ENCODE measurements at regions not wholly inside any gene's neighbourhood (a gene's known extent, or its start where the extent isn't known, plus 50 kb on each side); places are given as distances from the start of the nearest gene placed in this dataset.

DNA sequence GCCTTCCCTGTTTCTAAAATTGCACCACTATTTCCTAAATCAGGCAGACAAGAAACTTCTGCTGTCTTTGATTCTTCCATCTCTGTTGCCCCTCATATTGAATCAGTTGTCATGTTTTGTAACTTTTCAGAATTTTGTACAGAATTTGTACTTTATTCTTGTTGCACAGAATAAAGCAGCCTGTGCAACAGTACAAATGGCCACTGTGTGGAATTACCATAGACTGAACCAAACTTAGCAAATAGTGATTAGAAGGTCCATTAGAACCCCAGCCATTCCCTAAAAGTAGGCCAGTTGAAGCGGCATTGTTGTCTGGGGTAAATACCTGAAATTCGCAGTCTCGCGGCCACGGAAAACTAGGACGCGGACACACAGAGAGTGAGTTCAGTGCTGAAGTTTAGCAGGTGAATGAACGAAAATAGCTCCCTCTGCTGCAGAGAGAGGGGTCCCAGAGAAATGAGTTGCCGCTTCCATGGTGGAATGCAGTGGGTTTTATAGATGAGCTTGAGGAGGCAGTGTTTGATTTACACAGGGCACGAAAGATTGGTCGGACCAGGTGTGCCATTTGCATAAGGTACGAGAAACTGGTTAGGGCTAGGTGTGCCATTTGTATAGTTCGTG, 71.8 kb downstream of the C4orf33 start:
- no peak for FAIRE-seq
- no peak for DNase-seq (ENCODE audit: insufficient read length, low spot score)
- TF ChIP-seq POLR2A (IDR thresholded peaks at IDR 0.05; ENCODE audit: low read depth, low read length), result no peak

DNA sequence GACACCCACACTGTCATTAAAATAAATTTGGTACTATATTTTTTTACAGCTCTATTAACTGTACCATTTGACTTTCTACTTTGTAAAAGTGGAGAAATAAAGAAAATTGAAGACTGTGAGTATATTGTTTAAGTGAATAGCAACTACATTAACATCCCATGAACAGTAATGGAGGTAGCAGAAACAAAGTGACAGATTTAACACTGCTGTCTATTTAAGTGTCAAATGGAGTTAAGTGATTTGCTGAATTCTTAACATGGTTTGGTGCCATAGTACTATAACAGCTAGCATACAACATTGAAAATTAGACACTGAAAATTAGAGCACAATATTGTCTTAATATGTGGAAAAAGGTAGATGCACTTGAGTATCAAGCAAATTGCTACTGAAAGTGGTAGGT, 76.2 kb downstream of the C4orf33 start:
- DNase-seq (ENCODE audit: insufficient read length, low spot score), result no peak
- no peak for FAIRE-seq
- TF ChIP-seq POLR2A (IDR thresholded peaks at IDR 0.05; ENCODE audit: low read depth, low read length), result no peak

DNA sequence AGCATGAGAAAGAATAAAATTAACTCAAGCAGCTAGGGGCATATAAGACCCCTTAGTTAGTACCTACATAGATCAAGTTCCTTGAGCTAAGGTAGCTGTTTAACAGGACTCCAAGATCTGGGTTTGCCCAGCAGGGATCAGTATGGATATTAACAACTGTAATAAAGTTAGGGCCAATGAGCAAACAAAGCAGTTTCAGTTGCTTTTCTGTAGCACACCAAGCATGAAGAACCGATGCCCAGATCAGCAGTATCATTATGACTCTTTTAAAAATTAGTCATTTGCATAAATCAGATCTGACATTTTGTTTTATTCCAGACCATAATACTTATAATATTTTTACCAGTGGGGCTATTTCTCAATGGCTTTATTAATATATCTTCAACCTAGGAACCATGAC, 80.9 kb downstream of the C4orf33 start:
- FAIRE-seq, result no peak
- DNase-seq (ENCODE audit: insufficient read length, low spot score), result no peak
- no peak for TF ChIP-seq POLR2A (IDR thresholded peaks at IDR 0.05; ENCODE audit: low read depth, low read length)

DNA sequence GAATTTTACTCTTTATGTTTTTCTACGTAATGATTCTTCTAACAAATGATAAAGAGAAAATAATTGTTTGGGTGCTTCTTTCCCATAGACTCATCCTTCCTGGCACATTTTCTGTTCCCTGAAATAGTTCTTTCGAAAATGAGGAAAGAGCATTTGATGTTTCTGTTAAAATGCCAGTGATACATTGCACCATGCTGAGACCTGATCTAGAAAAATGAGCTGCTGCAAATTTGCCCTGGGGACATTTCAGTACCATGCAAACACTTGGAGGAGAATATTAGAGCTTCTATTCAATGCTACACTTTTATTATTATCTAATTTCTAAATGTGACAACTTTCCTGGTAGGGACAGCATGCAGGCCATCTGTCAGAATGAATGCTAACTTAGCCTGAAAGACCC, 83.3 kb downstream of the C4orf33 start:
- DNase-seq (ENCODE audit: insufficient read length, low spot score), result no peak
- FAIRE-seq, result no peak
- no peak for TF ChIP-seq POLR2A (IDR thresholded peaks at IDR 0.05; ENCODE audit: low read depth, low read length)

DNA sequence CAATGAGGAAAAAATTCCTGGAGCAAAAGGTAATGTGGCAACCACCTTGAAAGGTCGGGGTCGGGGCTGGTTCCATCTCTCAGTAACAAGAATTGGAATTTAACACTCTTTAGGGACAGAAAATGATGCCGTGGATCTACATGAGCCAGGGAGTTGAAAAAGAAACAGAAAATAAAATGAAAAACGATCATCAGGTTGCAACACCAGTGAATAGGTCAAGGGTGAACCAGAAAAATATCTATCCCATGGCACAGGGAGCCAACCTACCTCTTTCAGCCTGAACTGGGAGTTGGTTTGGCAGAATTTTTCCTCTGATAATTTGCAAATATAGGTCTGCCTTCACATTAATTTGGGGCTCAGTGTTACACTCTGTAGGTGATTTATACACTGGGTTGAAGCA, 93.7 kb downstream of the C4orf33 start:
- no peak for FAIRE-seq
- no peak for TF ChIP-seq POLR2A (IDR thresholded peaks at IDR 0.05; ENCODE audit: low read depth, low read length)
- no peak for DNase-seq (ENCODE audit: insufficient read length, low spot score)

- DNase-seq (ENCODE audit: insufficient read length, low spot score), result no peak
- no peak for FAIRE-seq
- no peak for TF ChIP-seq POLR2A (IDR thresholded peaks at IDR 0.05; ENCODE audit: low read depth, low read length)
Measured at GRCh38 chr4:129193357-129194100, 97.6 kb downstream of the C4orf33 start.

DNA sequence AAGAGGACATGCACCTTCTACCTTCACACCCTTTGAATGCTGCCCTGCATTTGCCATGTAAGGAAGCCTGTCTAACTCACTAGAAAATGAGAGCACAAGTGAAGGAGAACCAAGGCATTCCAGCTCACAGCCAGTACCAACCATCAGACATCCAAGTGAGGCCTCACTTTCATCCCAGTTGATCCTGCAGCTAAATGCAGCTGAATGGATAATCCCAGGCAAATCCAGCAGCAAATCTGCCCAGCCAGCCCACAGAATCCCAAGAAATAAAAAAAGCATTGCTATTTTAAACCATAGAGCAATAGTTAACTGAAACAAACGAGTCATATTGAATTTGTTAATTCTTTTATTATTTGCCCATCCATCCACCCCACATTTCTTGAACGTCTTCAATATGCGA, 112.5 kb downstream of the C4orf33 start:
- TF ChIP-seq POLR2A (IDR thresholded peaks at IDR 0.05; ENCODE audit: low read depth, low read length), result no peak
- no peak for DNase-seq (ENCODE audit: insufficient read length, low spot score)
- no peak for FAIRE-seq

GRCh38 chr4:129213692-129214091, 117.7 kb downstream of the C4orf33 start:
- FAIRE-seq (no peak), DNase-seq (ENCODE audit: insufficient read length, low spot score) (no peak)
- TF ChIP-seq POLR2A (IDR thresholded peaks at IDR 0.05; ENCODE audit: low read depth, low read length), result no peak

- DNase-seq (ENCODE audit: insufficient read length, low spot score), result no peak
- FAIRE-seq, result peak; percentile 27
Measured at GRCh38 chr4:129218360-129218759, 122.4 kb downstream of the C4orf33 start.

DNA sequence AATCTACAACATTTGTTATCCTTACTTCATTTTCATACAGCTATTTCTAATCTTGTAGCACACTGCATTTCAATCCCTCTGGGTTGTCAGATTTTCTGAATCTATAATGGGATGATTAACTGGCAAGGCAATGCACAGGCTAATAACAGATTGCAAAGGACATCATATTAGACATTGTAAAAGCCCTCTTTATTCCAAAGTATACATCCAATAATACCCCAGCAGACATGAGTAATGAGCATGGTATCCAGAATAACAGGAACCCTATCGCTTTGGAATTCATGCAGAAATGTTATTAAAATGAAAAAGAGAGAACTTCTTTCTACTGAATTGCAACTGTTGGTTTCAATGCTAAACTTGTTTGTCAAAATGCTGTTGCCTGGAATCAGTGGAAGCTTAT, 122.9 kb downstream of the C4orf33 start:
- DNase-seq (ENCODE audit: insufficient read length, low spot score) (no peak), FAIRE-seq (no peak)
- TF ChIP-seq POLR2A (IDR thresholded peaks at IDR 0.05; ENCODE audit: low read depth, low read length), result no peak

More at GRCh38 chr4:129218360-129218759, 122.4 kb downstream of the C4orf33 start:
- no peak for TF ChIP-seq POLR2A (IDR thresholded peaks at IDR 0.05; ENCODE audit: low read depth, low read length)

DNA sequence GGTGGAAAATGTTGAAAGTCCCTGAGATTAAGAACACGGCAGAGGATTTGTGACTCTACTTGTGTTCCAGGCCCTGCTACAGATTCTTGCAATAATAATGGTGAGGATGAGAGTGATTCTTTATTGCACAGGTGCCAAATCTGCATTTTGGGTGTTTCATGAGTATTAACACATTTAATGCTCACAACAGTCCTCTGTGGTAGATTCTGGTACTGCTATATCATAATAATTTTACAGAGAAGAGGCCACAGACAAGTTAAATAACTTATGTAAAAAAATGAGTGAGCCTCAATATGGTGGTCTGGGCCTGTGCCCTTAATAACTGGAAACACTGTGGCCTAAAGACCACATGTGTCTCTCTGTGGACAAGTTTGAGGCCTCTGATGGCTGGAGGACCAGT, 124.3 kb downstream of the C4orf33 start:
- DNase-seq (ENCODE audit: insufficient read length, low spot score) (no peak), FAIRE-seq (no peak)
- TF ChIP-seq POLR2A (IDR thresholded peaks at IDR 0.05; ENCODE audit: low read depth, low read length), result no peak

GRCh38 chr4:129223945-129224344, 128.0 kb downstream of the C4orf33 start:
- DNase-seq (ENCODE audit: insufficient read length, low spot score), result no peak
- no peak for FAIRE-seq

DNA sequence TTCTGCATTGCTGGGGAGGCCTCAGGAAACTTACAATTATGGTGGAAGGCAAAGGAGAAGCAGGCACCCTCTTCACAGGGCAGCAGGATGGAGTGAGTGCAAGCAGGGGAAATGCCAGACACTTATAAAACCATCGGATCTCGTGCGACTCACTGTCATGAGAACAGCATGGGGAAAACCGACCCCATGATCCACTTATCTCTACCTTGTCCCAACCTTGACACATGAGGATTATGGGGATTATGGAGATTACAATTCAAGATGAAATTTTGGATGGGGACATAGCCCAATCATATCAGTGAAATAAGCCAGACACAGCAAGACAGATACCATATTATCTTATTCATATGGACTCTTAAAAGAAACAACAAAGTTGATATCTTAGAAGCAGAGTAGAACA, 134.9 kb downstream of the C4orf33 start:
- no peak for TF ChIP-seq POLR2A (IDR thresholded peaks at IDR 0.05; ENCODE audit: low read depth, low read length)
- no peak for FAIRE-seq
- DNase-seq (ENCODE audit: insufficient read length, low spot score), result no peak

More at GRCh38 chr4:129223945-129224344, 128.0 kb downstream of the C4orf33 start:
- TF ChIP-seq POLR2A (IDR thresholded peaks at IDR 0.05; ENCODE audit: low read depth, low read length), result no peak

- DNase-seq (ENCODE audit: insufficient read length, low spot score) (no peak), FAIRE-seq (no peak)
- TF ChIP-seq POLR2A (IDR thresholded peaks at IDR 0.05; ENCODE audit: low read depth, low read length), result no peak
Measured at GRCh38 chr4:129231945-129232588, 136.1 kb downstream of the C4orf33 start.
